ENCODE measurements at regions not wholly inside any gene's neighbourhood (a gene's known extent, or its start where the extent isn't known, plus 50 kb on each side); places are given as distances from the start of the nearest gene placed in this dataset.

GRCh38 chr4:58606303-58606702, 1496.1 kb upstream of the IGFBP7 start:
- TF ChIP-seq CREB1 (CRISPR knock-in tag; IDR thresholded peaks at IDR 0.05; ENCODE audit: low read depth) (no peak), CTCF (conservative IDR thresholded peaks at IDR 0.05; ENCODE audit: low read depth in 2 of 2) (no peak), EZH2phosphoT487 (IDR thresholded peaks at IDR 0.05; ENCODE audit: unreplicated experiment) (no peak), ZNF114 (CRISPR knock-in tag; IDR thresholded peaks at IDR 0.05) (no peak), ZNF462 (CRISPR knock-in tag; IDR thresholded peaks at IDR 0.05) (no peak), STAT1 (IDR thresholded peaks at IDR 0.05; ENCODE audit: unreplicated experiment) (no peak), POLR2AphosphoS5 (IDR thresholded peaks at IDR 0.05; ENCODE audit: low read depth) (no peak), ZNF331 (CRISPR knock-in tag; IDR thresholded peaks at IDR 0.05; ENCODE audit: low read depth) (no peak)
- no peaks in the 10 kb centered on the region for H3K36me3 ChIP-seq (ENCODE audit: insufficient read depth)
- no peaks in the 10 kb centered on the region for H3K79me2 ChIP-seq (replicated peaks; ENCODE audit: insufficient read depth)
- Mint-ChIP-seq H3K36me3 (ENCODE audit: low read depth) (peaks cover 26% of the 10 kb centered on the region), H3K4me1 (peaks cover 30% of the 10 kb centered on the region), H3K4me3 (no peak overlapping the region), H3K9me3 (peaks cover 9% of the 10 kb centered on the region; the same call in 2 of the 3 replicates), H3K27ac (no peak overlapping the region), H3K27me3 (ENCODE audit: insufficient read depth, low read depth, poor library complexity) (no peaks in the 10 kb centered on the region)
- no peak overlapping the region for H3K27ac ChIP-seq (ENCODE audit: low read depth)
- H3K9me2 ChIP-seq (ENCODE audit: insufficient read depth): peaks cover 11% of the 10 kb centered on the region
- no peak overlapping the region for H3K4me3 ChIP-seq
- H2AFZ ChIP-seq: no peak overlapping the region
- no peaks in the 10 kb centered on the region for H3K27me3 ChIP-seq (ENCODE audit: insufficient read depth)
- ATAC-seq: no peak
- no peak for DNase-seq (ENCODE audit: low spot score)
- H3K4me2 ChIP-seq: no peak overlapping the region
- peaks cover 21% of the 10 kb centered on the region for H3K4me1 ChIP-seq (ENCODE audit: insufficient read depth)
- H4K20me1 ChIP-seq (replicated peaks; ENCODE audit: insufficient read depth): no peaks in the 10 kb centered on the region
- no peaks in the 10 kb centered on the region for H3F3A ChIP-seq (replicated peaks; ENCODE audit: low read depth)

All from GM23338 (cell line).